ENCODE measurements at regions not wholly inside any gene's neighbourhood (a gene's known extent, or its start where the extent isn't known, plus 50 kb on each side); places are given as distances from the start of the nearest gene placed in this dataset.
"Not testable (repeated sequence)": the region's sequence is repeated elsewhere in the genome, so short reads cannot be mapped to it uniquely, and the experiment has no call there.

DNA sequence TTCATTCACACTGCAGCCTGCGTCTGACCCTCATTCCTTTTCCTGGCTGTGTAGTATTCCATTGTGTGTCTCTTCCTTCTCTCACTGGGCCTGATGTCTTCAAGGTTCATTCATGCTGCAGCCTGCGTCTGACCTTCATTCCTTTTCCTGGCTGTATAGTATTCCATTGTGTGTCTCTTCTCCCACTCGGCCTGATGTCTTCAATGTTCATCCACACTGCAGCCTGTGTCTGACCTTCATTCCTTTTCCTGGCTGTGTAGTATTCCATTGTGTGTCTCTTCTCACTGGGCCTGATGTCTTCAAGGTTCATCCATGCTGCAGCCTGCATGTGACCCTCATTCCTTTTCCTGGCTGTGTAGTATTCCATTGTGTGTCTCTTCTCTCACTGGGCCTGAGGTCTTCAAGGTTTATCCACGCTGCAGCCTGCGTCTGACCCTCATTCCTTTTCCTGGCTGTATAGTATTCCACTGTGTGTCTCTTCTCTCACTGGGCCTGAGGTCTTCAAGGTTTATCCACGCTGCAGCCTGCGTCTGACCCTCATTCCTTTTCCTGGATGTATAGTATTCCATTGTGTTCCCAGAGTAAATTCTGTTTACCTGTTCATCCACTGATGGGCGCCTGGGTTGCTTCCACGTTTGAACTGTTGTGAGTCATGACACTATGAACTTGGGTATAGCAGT, 191.0 kb downstream of the CRLF2 start:
- not testable (repeated sequence) for H3K27me3 Mint-ChIP-seq (ENCODE audit: insufficient read depth, low read depth, poor library complexity); H3K27ac ChIP-seq (ENCODE audit: low read depth); H3K9me2 ChIP-seq (ENCODE audit: insufficient read depth); H3K27me3 ChIP-seq (ENCODE audit: insufficient read depth); H2AFZ ChIP-seq; H3K4me2 ChIP-seq; H3K36me3 ChIP-seq (ENCODE audit: insufficient read depth); H3K27ac Mint-ChIP-seq; H3K4me3 ChIP-seq; DNase-seq (ENCODE audit: low spot score); ATAC-seq; H3F3A ChIP-seq (replicated peaks; ENCODE audit: low read depth); H3K4me1 ChIP-seq (ENCODE audit: insufficient read depth); H3K79me2 ChIP-seq (replicated peaks; ENCODE audit: insufficient read depth); H3K4me1 Mint-ChIP-seq; H3K4me3 Mint-ChIP-seq; H4K20me1 ChIP-seq (replicated peaks; ENCODE audit: insufficient read depth)
- H3K36me3 Mint-ChIP-seq (ENCODE audit: low read depth) = peaks cover 24% of the 10 kb centered on the region; the same call in 2 of the 3 replicates
- H3K9me3 Mint-ChIP-seq = peaks cover 50% of the 10 kb centered on the region

DNA sequence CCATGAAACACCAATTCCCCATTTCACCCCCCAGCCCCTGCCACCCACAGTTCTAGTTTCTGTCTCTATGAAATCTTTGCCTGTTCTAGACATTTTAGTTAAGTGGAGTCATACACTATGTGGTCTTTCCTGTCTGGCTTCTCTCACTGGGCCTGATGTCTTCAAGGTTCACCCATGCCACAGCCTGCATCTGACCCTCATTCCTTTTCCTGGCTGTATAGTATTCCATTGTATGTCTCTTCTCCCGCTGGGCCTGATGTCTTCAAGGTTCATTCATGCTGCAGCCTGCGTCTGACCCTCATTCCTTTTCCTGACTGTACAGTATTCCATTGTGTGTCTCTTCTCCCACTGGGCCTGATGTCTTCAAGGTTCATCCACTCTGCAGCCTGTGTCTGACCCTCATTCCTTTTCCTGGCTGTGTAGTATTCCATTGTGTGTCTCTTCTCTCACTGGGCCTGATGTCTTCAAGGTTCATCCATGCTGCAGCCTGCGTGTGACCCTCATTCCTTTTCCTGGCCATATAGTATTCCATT, 191.7 kb downstream of the CRLF2 start:
- H3K9me3 Mint-ChIP-seq = peaks cover 52% of the 10 kb centered on the region
- Histone ChIP-seq H3F3A (replicated peaks; ENCODE audit: low read depth) (no peaks in the 10 kb centered on the region), H2AFZ (no peak overlapping the region), H4K20me1 (replicated peaks; ENCODE audit: insufficient read depth) (no peaks in the 10 kb centered on the region), H3K36me3 (ENCODE audit: insufficient read depth) (no peaks in the 10 kb centered on the region), H3K27me3 (ENCODE audit: insufficient read depth) (no peaks in the 10 kb centered on the region), H3K27ac (ENCODE audit: low read depth) (no peak overlapping the region), H3K4me2 (no peak overlapping the region), H3K79me2 (replicated peaks; ENCODE audit: insufficient read depth) (no peaks in the 10 kb centered on the region), H3K4me3 (no peak overlapping the region), H3K9me2 (ENCODE audit: insufficient read depth) (no peaks in the 10 kb centered on the region), H3K4me1 (ENCODE audit: insufficient read depth) (no peaks in the 10 kb centered on the region)
- TF ChIP-seq, protein P1, sequence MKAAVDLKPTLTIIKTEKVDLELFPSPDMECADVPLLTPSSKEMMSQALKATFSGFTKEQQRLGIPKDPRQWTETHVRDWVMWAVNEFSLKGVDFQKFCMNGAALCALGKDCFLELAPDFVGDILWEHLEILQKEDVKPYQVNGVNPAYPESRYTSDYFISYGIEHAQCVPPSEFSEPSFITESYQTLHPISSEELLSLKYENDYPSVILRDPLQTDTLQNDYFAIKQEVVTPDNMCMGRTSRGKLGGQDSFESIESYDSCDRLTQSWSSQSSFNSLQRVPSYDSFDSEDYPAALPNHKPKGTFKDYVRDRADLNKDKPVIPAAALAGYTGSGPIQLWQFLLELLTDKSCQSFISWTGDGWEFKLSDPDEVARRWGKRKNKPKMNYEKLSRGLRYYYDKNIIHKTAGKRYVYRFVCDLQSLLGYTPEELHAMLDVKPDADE (IDR thresholded peaks at IDR 0.05) = no peak
- TF ChIP-seq ZNF331 (CRISPR knock-in tag; IDR thresholded peaks at IDR 0.05; ENCODE audit: low read depth) (no peak), CTCF (conservative IDR thresholded peaks at IDR 0.05; ENCODE audit: low read depth in 2 of 2) (no peak), EZH2phosphoT487 (IDR thresholded peaks at IDR 0.05; ENCODE audit: unreplicated experiment) (no peak)
- no peak for ATAC-seq
- no peak overlapping the region for H3K4me3 Mint-ChIP-seq
- peaks cover 24% of the 10 kb centered on the region; the same call in 2 of the 3 replicates for H3K36me3 Mint-ChIP-seq (ENCODE audit: low read depth)
- DNase-seq (ENCODE audit: low spot score) = no peak
- H3K27me3 Mint-ChIP-seq (ENCODE audit: insufficient read depth, low read depth, poor library complexity) = no peaks in the 10 kb centered on the region
- H3K27ac Mint-ChIP-seq = no peak overlapping the region
- H3K4me1 Mint-ChIP-seq = no peaks in the 10 kb centered on the region

DNA sequence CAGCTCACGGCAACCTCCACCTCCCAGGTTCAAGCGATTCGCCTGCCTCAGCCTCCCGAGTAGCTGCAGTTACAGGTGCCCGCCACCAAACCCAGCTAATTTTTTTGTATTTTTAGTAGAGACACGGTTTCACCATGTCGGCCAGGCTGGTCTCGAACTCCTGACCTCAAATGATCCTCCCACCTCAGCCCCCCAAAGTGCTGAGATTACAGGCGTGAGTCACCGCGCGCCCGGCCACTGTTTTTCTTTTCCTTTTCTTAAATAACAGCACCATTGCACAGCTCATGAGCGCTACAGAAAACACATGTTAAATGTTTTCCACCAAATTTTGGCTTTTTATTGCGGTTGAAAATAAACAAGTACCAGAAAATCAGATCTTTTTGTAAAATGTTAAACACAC, 195.5 kb downstream of the CRLF2 start:
- DNase-seq (ENCODE audit: low spot score); H3K27me3 Mint-ChIP-seq (ENCODE audit: insufficient read depth, low read depth, poor library complexity): not testable (repeated sequence)

DNA sequence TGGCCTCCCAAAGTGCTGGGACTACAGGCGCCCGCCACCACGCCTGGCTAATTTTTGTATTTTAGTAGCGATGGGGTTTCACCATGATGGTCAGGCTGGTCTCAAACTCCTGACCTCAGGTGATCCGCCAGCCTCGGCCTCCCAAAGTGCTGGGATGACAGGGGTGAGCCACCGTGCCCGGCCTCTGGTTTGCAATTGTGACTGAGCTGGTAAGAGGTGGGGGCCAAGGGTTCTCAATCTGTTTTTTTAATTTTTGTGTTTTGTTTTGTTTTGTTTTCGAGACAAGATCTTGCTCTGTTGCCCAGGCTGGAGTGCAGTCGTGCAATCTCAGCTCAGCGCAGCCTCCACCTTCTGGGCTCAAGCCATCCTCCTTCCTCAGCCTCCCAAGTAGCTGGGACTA, 196.2 kb downstream of the CRLF2 start:
- DNase-seq (ENCODE audit: low spot score); H3F3A ChIP-seq (replicated peaks; ENCODE audit: low read depth); H3K27me3 Mint-ChIP-seq (ENCODE audit: insufficient read depth, low read depth, poor library complexity); H3K4me2 ChIP-seq; H3K79me2 ChIP-seq (replicated peaks; ENCODE audit: insufficient read depth); H3K27ac ChIP-seq (ENCODE audit: low read depth); H4K20me1 ChIP-seq (replicated peaks; ENCODE audit: insufficient read depth); H3K27me3 ChIP-seq (ENCODE audit: insufficient read depth); H3K4me3 ChIP-seq; H2AFZ ChIP-seq; ATAC-seq; H3K36me3 ChIP-seq (ENCODE audit: insufficient read depth); H3K4me3 Mint-ChIP-seq; H3K4me1 Mint-ChIP-seq; H3K27ac Mint-ChIP-seq; H3K9me2 ChIP-seq (ENCODE audit: insufficient read depth); H3K4me1 ChIP-seq (ENCODE audit: insufficient read depth): not testable (repeated sequence)
- peaks cover 79% of the 10 kb centered on the region for H3K9me3 Mint-ChIP-seq
- H3K36me3 Mint-ChIP-seq (ENCODE audit: low read depth) = peaks cover 26% of the 10 kb centered on the region

More for the DNA sequence above, 195.5 kb downstream of the CRLF2 start:
- not testable (repeated sequence) for H3F3A ChIP-seq (replicated peaks; ENCODE audit: low read depth); H3K4me1 ChIP-seq (ENCODE audit: insufficient read depth); H3K4me3 ChIP-seq; H3K4me2 ChIP-seq; H3K27ac Mint-ChIP-seq; H3K79me2 ChIP-seq (replicated peaks; ENCODE audit: insufficient read depth); H3K9me2 ChIP-seq (ENCODE audit: insufficient read depth); H3K4me3 Mint-ChIP-seq; H3K36me3 ChIP-seq (ENCODE audit: insufficient read depth); H3K27ac ChIP-seq (ENCODE audit: low read depth); H3K27me3 ChIP-seq (ENCODE audit: insufficient read depth); H2AFZ ChIP-seq; H4K20me1 ChIP-seq (replicated peaks; ENCODE audit: insufficient read depth); H3K4me1 Mint-ChIP-seq; ATAC-seq
- H3K9me3 Mint-ChIP-seq = peaks cover 73% of the 10 kb centered on the region
- peaks cover 23% of the 10 kb centered on the region for H3K36me3 Mint-ChIP-seq (ENCODE audit: low read depth)

All from GM23338 (cell line).